ENCODE measurements at regions not wholly inside any gene's neighbourhood (a gene's known extent, or its start where the extent isn't known, plus 50 kb on each side); places are given as distances from the start of the nearest gene placed in this dataset.

- Histone ChIP-seq H3K79me2 (ENCODE audit: control insufficient read depth, insufficient read depth, low read length) (no peaks in the 10 kb centered on the region), H3K27me3 (replicated peaks in 1 of 4; ENCODE audit: control extremely low read depth in 1 of 4, control insufficient read depth in 3 of 4, insufficient read depth in 4 of 4, low read length in 3 of 4) (peaks cover 0 to 9% (median 0%) of the 10 kb centered on the region in 4 experiments), H2AFZ (ENCODE audit: insufficient read depth, low read depth, low read length, poor library complexity, severe bottlenecking) (no peak overlapping the region), H3K4me1 (ENCODE audit: control insufficient read depth in 2 of 2, insufficient read depth in 2 of 2, low read length in 2 of 2) (peaks cover 29 to 30% of the 10 kb centered on the region in 2 donors), H3K4me2 (replicated peaks; ENCODE audit: low read depth, low read length, poor library complexity, severe bottlenecking) (no peak overlapping the region), H4K20me1 (ENCODE audit: control insufficient read depth, insufficient read depth, low read length, poor library complexity, severe bottlenecking) (no peaks in the 10 kb centered on the region), H3K9me3 (ENCODE audit: control extremely low read depth in 1 of 3, control insufficient read depth in 2 of 3, insufficient read depth in 1 of 3, low read length in 2 of 3) (no peaks in the 10 kb centered on the region), H3K9ac (ENCODE audit: low read length) (no peak overlapping the region), H3K4me3 (ENCODE audit: control extremely low read depth in 1 of 5, extremely low read depth in 1 of 5, insufficient read depth in 1 of 5, low read depth in 2 of 5, low read length in 4 of 5) (no peak overlapping the region), H3K27ac (ENCODE audit: low read length in 2 of 2) (no peak overlapping the region), H3K36me3 (replicated peaks in 1 of 2; ENCODE audit: control extremely low read depth in 1 of 2, control insufficient read depth in 1 of 2, extremely low read depth in 1 of 2, insufficient read depth in 2 of 2, low read length in 1 of 2) (no peaks in the 10 kb centered on the region)
- 88% methylated on average over 10 of the region's 10 CpGs for WGBS (ENCODE audit: insufficient coverage)
- no peak overlapping the region for H3K27ac Mint-ChIP-seq
- H3K4me1 Mint-ChIP-seq: peaks cover 30% of the 10 kb centered on the region
- H3K27me3 Mint-ChIP-seq: peaks cover 4% of the 10 kb centered on the region
- DNase-seq (no peak), ATAC-seq (ENCODE audit: low read depth) (no peak)
- no peaks in the 10 kb centered on the region for H3K9me3 Mint-ChIP-seq (ENCODE audit: insufficient read depth)
- no peak for TF ChIP-seq EZH2 (IDR thresholded peaks at IDR 0.05; ENCODE audit: borderline replicate concordance, insufficient read depth, low read depth, low read length, poor library complexity, severe bottlenecking)
- ChIA-PET POLR2A (no interaction called here), CTCF (interaction anchor here (1.2 to 4.8 kb wide), 2 partner anchors 171 to 255 kb away, joined by 3 to 57 read pairs; partner anchors contain the start of gene RUNX3)
- no peak overlapping the region for H3K4me3 Mint-ChIP-seq
- intact Hi-C loops (cut with micrococcal nuclease): loop anchor here (5.0 kb wide), 1 partner anchor 71 kb away; no protein-coding TSS in a partner anchor
Observed at GRCh38 chr1:25103164-25103795, 129.0 kb downstream of the SYF2 start.

GRCh38 chr1:25100151-25100833, 132.0 kb downstream of the SYF2 start:
- intact Hi-C loops (cut with micrococcal nuclease): loop anchor here (5.0 kb wide), 1 partner anchor 68 kb away; no protein-coding TSS in a partner anchor
- no peak for ATAC-seq (ENCODE audit: low read depth)
- Histone ChIP-seq H4K20me1 (ENCODE audit: control insufficient read depth, insufficient read depth, low read length, poor library complexity, severe bottlenecking) (no peaks in the 10 kb centered on the region), H3K27ac (ENCODE audit: low read length in 2 of 2) (peak overlapping the region in 1 of 2 donors; percentile 6), H3K9ac (ENCODE audit: low read length) (no peak overlapping the region), H3K27me3 (replicated peaks in 1 of 4; ENCODE audit: control extremely low read depth in 1 of 4, control insufficient read depth in 3 of 4, insufficient read depth in 4 of 4, low read length in 3 of 4) (no peaks in the 10 kb centered on the region), H3K79me2 (ENCODE audit: control insufficient read depth, insufficient read depth, low read length) (no peaks in the 10 kb centered on the region), H3K9me3 (ENCODE audit: control extremely low read depth in 1 of 3, control insufficient read depth in 2 of 3, insufficient read depth in 1 of 3, low read length in 2 of 3) (peaks cover 0 to 6% (median 0%) of the 10 kb centered on the region in 3 donors), H2AFZ (ENCODE audit: insufficient read depth, low read depth, low read length, poor library complexity, severe bottlenecking) (peak overlapping the region; percentile 40), H3K4me3 (ENCODE audit: control extremely low read depth in 1 of 5, extremely low read depth in 1 of 5, insufficient read depth in 1 of 5, low read depth in 2 of 5, low read length in 4 of 5) (no peak overlapping the region), H3K36me3 (replicated peaks in 1 of 2; ENCODE audit: control extremely low read depth in 1 of 2, control insufficient read depth in 1 of 2, extremely low read depth in 1 of 2, insufficient read depth in 2 of 2, low read length in 1 of 2) (no peaks in the 10 kb centered on the region), H3K4me2 (replicated peaks; ENCODE audit: low read depth, low read length, poor library complexity, severe bottlenecking) (peak overlapping the region; percentile 33), H3K4me1 (ENCODE audit: control insufficient read depth in 2 of 2, insufficient read depth in 2 of 2, low read length in 2 of 2) (peaks cover 29 to 41% of the 10 kb centered on the region in 2 donors)
- 22% methylated on average over 2 of the region's 9 CpGs for WGBS (ENCODE audit: insufficient coverage)
- ChIA-PET CTCF (interaction anchor here (0.5 to 6.6 kb wide), 23 partner anchors 12 to 705 kb away, joined by 3 to 70 read pairs (median 5); partner anchors contain the start of gene RUNX3), POLR2A (interaction anchor here (1.2 to 1.4 kb wide), 2 partner anchors 170 to 251 kb away, joined by 4 to 6 read pairs; partner anchors contain the start of gene RUNX3)
- no peaks in the 10 kb centered on the region for H3K9me3 Mint-ChIP-seq (ENCODE audit: insufficient read depth)
- peaks cover 39% of the 10 kb centered on the region for H3K4me1 Mint-ChIP-seq
- no peak overlapping the region for H3K4me3 Mint-ChIP-seq
- peaks cover 4% of the 10 kb centered on the region for H3K27me3 Mint-ChIP-seq
- peak overlapping the region; percentile 62 for H3K27ac Mint-ChIP-seq
- peak; percentile 25 for DNase-seq
- no peak for TF ChIP-seq CTCF (IDR thresholded peaks at IDR 0.05)
- no peak for TF ChIP-seq EZH2 (IDR thresholded peaks at IDR 0.05; ENCODE audit: borderline replicate concordance, insufficient read depth, low read depth, low read length, poor library complexity, severe bottlenecking)
